Endothelial cell of umbilical vein (primary cell): ENCODE measurements at regions not wholly inside any gene's neighbourhood (a gene's known extent, or its start where the extent isn't known, plus 50 kb on each side); places are given as distances from the start of the nearest gene placed in this dataset.

Source experiments
- BruUV-seq: library from RNA; stranded (reverse); fragments of 400-500 nt; replicated peaks from 2 replicates; lab custom pipeline; 2021; lab: Mats Ljungman, UMichigan
- CTCF ChIA-PET: fragments of 300-600, 350-600 bp; sonication (Branson Sonifier 250); formaldehyde crosslinking; loops from one replicate; lab custom pipeline; 2021; ENCODE audit warnings: antibody characterized with exemption, inconsistent platforms; lab: Charles Lee
- POLR2A ChIA-PET: fragments of 300-600, 350-600 bp; sonication (Branson Sonifier 250); formaldehyde crosslinking; loops from one replicate; lab custom pipeline; 2021; ENCODE audit warnings: antibody characterized with exemption, inconsistent platforms; lab: Charles Lee
- DNase-seq: peaks from one replicate; pipeline ENCODE4 v3.0.0-alpha.2; 2011; ENCODE audit warnings: low read depth, low spot score
- FAIRE-seq: peaks from 2 replicates; lab custom pipeline; 2011; peaks lifted over from hg19 to GRCh38; lab: Jason Lieb, UNC
- H2AFZ ChIP-seq: 2 replicates; pipeline ENCODE4 v1.6.0; 2012; ENCODE audit warnings: low read depth, low read length, control low read depth, inconsistent platforms
- H3K27ac ChIP-seq: 2 replicates; pipeline ENCODE4 v1.5.1; 2011; ENCODE audit warnings: low read depth, mild to moderate bottlenecking, control low read depth, low read length, moderate library complexity; ENCODE audit not compliant: insufficient read depth
- H3K27me3 ChIP-seq, 2 experiments: 2 replicates each; pipeline versions ENCODE4 v1.6.0 to v1.6.1; 2011; ENCODE audit warnings: low read length in 2 of 2, mixed read lengths in 1 of 2; ENCODE audit not compliant: control insufficient read depth in 2 of 2, insufficient read depth in 2 of 2
- H3K36me3 ChIP-seq, 2 experiments: 2 replicates in 1 of 2; 3 replicates in 1 of 2; pipeline ENCODE4 v1.5.1; 2011; ENCODE audit warnings: low read length in 2 of 2, mild to moderate bottlenecking in 1 of 2, moderate library complexity in 1 of 2; ENCODE audit not compliant: control insufficient read depth in 2 of 2, insufficient read depth in 2 of 2; ENCODE audit errors: extremely low read depth in 1 of 2
- H3K4me1 ChIP-seq: 3 replicates; pipeline ENCODE4 v1.5.1; 2011; ENCODE audit warnings: mild to moderate bottlenecking, low read length; ENCODE audit not compliant: control insufficient read depth, insufficient read depth; ENCODE audit errors: extremely low read depth
- H3K4me2 ChIP-seq: 2 replicates; pipeline ENCODE4 v1.6.1; 2011; ENCODE audit warnings: low read length, control low read depth, mixed read lengths; ENCODE audit not compliant: insufficient read depth
- H3K4me3 ChIP-seq, 3 experiments: fragments of 200-600 bp in 1 of 3; sonication (generic), shearing (Covaris generic) in 1 of 3; replicated peaks in 1 of 3; 2 replicates each; pipeline ENCODE4 v1.5.1; 2011 to 2016; ENCODE audit warnings: control low read depth in 3 of 3, low read length in 3 of 3, mild to moderate bottlenecking in 2 of 3, inconsistent platforms in 1 of 3, low read depth in 1 of 3, moderate library complexity in 1 of 3; ENCODE audit not compliant: insufficient read depth in 1 of 3
- H3K79me2 ChIP-seq: 2 replicates; pipeline ENCODE4 v1.6.0; 2012; ENCODE audit warnings: low read length, inconsistent platforms; ENCODE audit not compliant: control insufficient read depth, insufficient read depth
- H3K9ac ChIP-seq: replicated peaks from 2 replicates; pipeline ENCODE3; 2011; ENCODE audit warnings: low read length, control low read depth; ENCODE audit not compliant: insufficient read depth; ENCODE audit errors: extremely low read depth
- H3K9me1 ChIP-seq: replicated peaks from 3 replicates; pipeline ENCODE4 v1.6.0; 2011; ENCODE audit warnings: mild to moderate bottlenecking, low read length; ENCODE audit not compliant: control insufficient read depth, insufficient read depth; ENCODE audit errors: extremely low read depth
- H3K9me3 ChIP-seq: replicated peaks from 2 replicates; pipeline ENCODE4 v1.5.1; 2012; ENCODE audit warnings: low read length, inconsistent platforms; ENCODE audit not compliant: control insufficient read depth, insufficient read depth
- H4K20me1 ChIP-seq: replicated peaks from 2 replicates; pipeline ENCODE3; 2011; ENCODE audit warnings: mild to moderate bottlenecking, low read length; ENCODE audit not compliant: control insufficient read depth, insufficient read depth; ENCODE audit errors: extremely low read depth
- EZH2 ChIP-seq: IDR thresholded peaks from 2 replicates; pipeline ENCODE4 v1.6.1; 2012; ENCODE audit warnings: borderline replicate concordance, low read depth, mild to moderate bottlenecking, moderate library complexity, low read length, inconsistent platforms; ENCODE audit not compliant: severe bottlenecking
- FOS ChIP-seq: IDR thresholded peaks from 2 replicates; pipeline ENCODE4 v1.6.1; 2011; ENCODE audit warnings: mild to moderate bottlenecking, low read length, moderate library complexity, borderline replicate concordance; ENCODE audit not compliant: insufficient read depth
- GATA2 ChIP-seq: IDR thresholded peaks from 2 replicates; pipeline ENCODE4 v1.7.0; 2011; ENCODE audit warnings: low read depth, mild to moderate bottlenecking, moderate library complexity, mixed read lengths, low read length; ENCODE audit not compliant: insufficient read length, insufficient read depth
- JUN ChIP-seq: IDR thresholded peaks from 2 replicates; pipeline ENCODE4 v1.6.1; 2011; ENCODE audit warnings: borderline replicate concordance, low read depth; ENCODE audit not compliant: insufficient read length, insufficient read depth
- MYC ChIP-seq: IDR thresholded peaks from one replicate; pipeline ENCODE4 v1.6.1; 2011; ENCODE audit warnings: mild to moderate bottlenecking, low read depth, low read length
- POLR2A ChIP-seq: IDR thresholded peaks from 2 replicates; pipeline ENCODE4 v1.6.1; 2012; ENCODE audit warnings: low read depth, mild to moderate bottlenecking, control low read depth, low read length
- POLR2AphosphoS5 ChIP-seq: IDR thresholded peaks from 2 replicates; pipeline ENCODE4 v1.6.1; 2012; ENCODE audit warnings: low read depth, mild to moderate bottlenecking, control low read depth, low read length, moderate library complexity; ENCODE audit not compliant: insufficient read depth
- dilution Hi-C: fragments of 300-500 bp; cut with MboI; formaldehyde crosslinking; loops from one replicate; pipeline ENCODE4 v1.15.0; 2019; ENCODE audit warnings: low sequenced_read_pairs; ENCODE audit not compliant: extremely low pct_ligation_motif_present
- intact Hi-C: fragments of 100-400 bp; cut with micrococcal nuclease; formaldehyde crosslinking; loops from one replicate; pipeline ENCODE4 v1.10.0; 2022
- TF ChIP-seq, protein P1 (sequence below): IDR thresholded peaks from 2 replicates; pipeline ENCODE4 v1.6.1; 2011; ENCODE audit not compliant: insufficient read depth, insufficient read length
- TF ChIP-seq, protein P2 (sequence below), 2 donors: IDR thresholded peaks; 1 replicate in 1 of 2; 2 replicates in 1 of 2; pipeline ENCODE4 v1.5.1; 2011; ENCODE audit warnings: low read length in 2 of 2, mild to moderate bottlenecking in 2 of 2, moderate library complexity in 2 of 2, control low read depth in 1 of 2, inconsistent platforms in 1 of 2, low read depth in 1 of 2; ENCODE audit not compliant: insufficient read depth in 1 of 2; ENCODE audit errors: extremely low read depth in 1 of 2

DNA sequence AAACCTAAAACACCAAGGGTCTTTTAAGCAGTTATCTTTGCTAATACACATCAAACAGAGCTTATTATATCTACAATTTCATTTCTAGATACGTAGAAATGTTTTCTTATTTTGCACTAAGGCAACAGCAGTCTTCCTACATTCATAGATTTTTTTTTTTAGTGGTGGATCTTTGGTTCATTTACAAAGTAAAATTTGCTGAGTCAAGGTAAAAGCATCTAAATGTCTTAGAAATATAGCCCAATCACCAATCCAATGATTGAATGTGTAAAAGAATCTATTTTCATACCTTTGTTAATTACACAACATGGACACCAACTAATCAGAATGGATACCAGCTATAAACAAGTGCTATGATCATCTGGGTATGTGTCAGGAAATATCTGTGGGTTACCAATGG, 272.2 kb upstream of the TMPO start:
- no peak overlapping the region for H3K9ac ChIP-seq
- DNase-seq, result no peak
- H3K4me3 ChIP-seq, result no peak overlapping the region
- no TSS peak for BruUV-seq
- H4K20me1 ChIP-seq, result no peaks in the 10 kb centered on the region
- no peak for FAIRE-seq
- dilution Hi-C loops (no loop called here), intact Hi-C loops (no loop called here)
- H3K36me3 ChIP-seq, result no peaks in the 10 kb centered on the region
- no peaks in the 10 kb centered on the region for H3K79me2 ChIP-seq
- peaks cover 0 to 2% of the 10 kb centered on the region in 2 experiments for H3K27me3 ChIP-seq
- no peak overlapping the region for H3K4me2 ChIP-seq
- no peaks in the 10 kb centered on the region for H3K9me1 ChIP-seq
- POLR2A ChIA-PET, result no interaction called here
- TF ChIP-seq JUN, result no peak
- TF ChIP-seq, protein P1, sequence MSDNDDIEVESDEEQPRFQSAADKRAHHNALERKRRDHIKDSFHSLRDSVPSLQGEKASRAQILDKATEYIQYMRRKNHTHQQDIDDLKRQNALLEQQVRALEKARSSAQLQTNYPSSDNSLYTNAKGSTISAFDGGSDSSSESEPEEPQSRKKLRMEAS, result no peak
- no peak for TF ChIP-seq FOS
- no peak for TF ChIP-seq POLR2A
- no peak for TF ChIP-seq GATA2
- no peak for TF ChIP-seq EZH2
- no peak for TF ChIP-seq MYC
- TF ChIP-seq, protein P2, sequence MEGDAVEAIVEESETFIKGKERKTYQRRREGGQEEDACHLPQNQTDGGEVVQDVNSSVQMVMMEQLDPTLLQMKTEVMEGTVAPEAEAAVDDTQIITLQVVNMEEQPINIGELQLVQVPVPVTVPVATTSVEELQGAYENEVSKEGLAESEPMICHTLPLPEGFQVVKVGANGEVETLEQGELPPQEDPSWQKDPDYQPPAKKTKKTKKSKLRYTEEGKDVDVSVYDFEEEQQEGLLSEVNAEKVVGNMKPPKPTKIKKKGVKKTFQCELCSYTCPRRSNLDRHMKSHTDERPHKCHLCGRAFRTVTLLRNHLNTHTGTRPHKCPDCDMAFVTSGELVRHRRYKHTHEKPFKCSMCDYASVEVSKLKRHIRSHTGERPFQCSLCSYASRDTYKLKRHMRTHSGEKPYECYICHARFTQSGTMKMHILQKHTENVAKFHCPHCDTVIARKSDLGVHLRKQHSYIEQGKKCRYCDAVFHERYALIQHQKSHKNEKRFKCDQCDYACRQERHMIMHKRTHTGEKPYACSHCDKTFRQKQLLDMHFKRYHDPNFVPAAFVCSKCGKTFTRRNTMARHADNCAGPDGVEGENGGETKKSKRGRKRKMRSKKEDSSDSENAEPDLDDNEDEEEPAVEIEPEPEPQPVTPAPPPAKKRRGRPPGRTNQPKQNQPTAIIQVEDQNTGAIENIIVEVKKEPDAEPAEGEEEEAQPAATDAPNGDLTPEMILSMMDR (IDR thresholded peaks at IDR 0.05; ENCODE audit: extremely low read depth in 1 of 2, insufficient read depth in 1 of 2, low read depth in 1 of 2, low read length in 2 of 2), result no peak
- TF ChIP-seq POLR2AphosphoS5, result no peak
- no peaks in the 10 kb centered on the region for H3K9me3 ChIP-seq
- no peak overlapping the region for H2AFZ ChIP-seq
- no peaks in the 10 kb centered on the region for H3K4me1 ChIP-seq
- no peak overlapping the region for H3K27ac ChIP-seq
- CTCF ChIA-PET, result interaction anchor here (1.3 to 1.6 kb wide), 2 partner anchors 16 to 23 kb away, joined by 3 to 6 read pairs; no protein-coding TSS in a partner anchor
